ACC112 (cell line): ENCODE measurements at regions not wholly inside any gene's neighbourhood (a gene's known extent, or its start where the extent isn't known, plus 50 kb on each side); places are given as distances from the start of the nearest gene placed in this dataset.

ENCODE experiments used
- H2AFZ ChIP-seq: fragments of 200-600 bp; sonication (generic); one replicate; pipeline ENCODE4 v1.6.0; 2017; ENCODE audit warnings: antibody characterized with exemption, low read length; ENCODE audit not compliant: unreplicated experiment
- H3K27ac ChIP-seq: fragments of 200-600 bp; sonication (generic); 2 replicates; pipeline ENCODE4 v1.5.1; 2014; ENCODE audit warnings: low read depth, mild to moderate bottlenecking, antibody characterized with exemption, low read length, moderate library complexity
- H3K27me3 ChIP-seq: fragments of 200-600 bp; sonication (generic); 2 replicates; pipeline ENCODE4 v1.6.1; 2014; ENCODE audit warnings: mild to moderate bottlenecking, antibody characterized with exemption, low read length, moderate library complexity, mixed read lengths; ENCODE audit not compliant: insufficient read depth
- H3K36me3 ChIP-seq: fragments of 200-600 bp; sonication (generic); 2 replicates; pipeline ENCODE4 v1.6.1; 2016; ENCODE audit warnings: mild to moderate bottlenecking, antibody characterized with exemption, low read length, moderate library complexity, mixed read lengths; ENCODE audit not compliant: insufficient read depth
- H3K4me1 ChIP-seq: fragments of 200-600 bp; sonication (generic); one replicate; pipeline ENCODE4 v1.6.1; 2016; ENCODE audit warnings: low read length, mixed read lengths; ENCODE audit not compliant: insufficient read depth, unreplicated experiment, control insufficient read depth
- H3K4me3 ChIP-seq: fragments of 200-600 bp; sonication (generic); 2 replicates; pipeline ENCODE4 v1.5.1; 2014; ENCODE audit warnings: mild to moderate bottlenecking, low read depth, low read length
- H3K79me2 ChIP-seq: fragments of 200-600 bp; sonication (generic); one replicate; pipeline ENCODE4 v1.6.0; 2016; ENCODE audit warnings: low read length; ENCODE audit not compliant: control insufficient read depth, unreplicated experiment, insufficient read depth

GRCh38 chr10:104574427-104574826 is 66.7 kb upstream of the SORCS3 start:
- no peak overlapping the region for H2AFZ ChIP-seq
- H3K27ac ChIP-seq, result no peak overlapping the region
- H3K79me2 ChIP-seq, result no peaks in the 10 kb centered on the region
- H3K36me3 ChIP-seq, result no peaks in the 10 kb centered on the region
- no peak overlapping the region for H3K4me3 ChIP-seq
- no peaks in the 10 kb centered on the region for H3K4me1 ChIP-seq
- peaks cover under 1% of the 10 kb centered on the region; the same call in 1 of the 2 replicates for H3K27me3 ChIP-seq

GRCh38 chr10:104574838-104575237 is 66.3 kb upstream of the SORCS3 start:
- Histone ChIP-seq H3K36me3 (no peaks in the 10 kb centered on the region), H3K4me3 (no peak overlapping the region), H2AFZ (no peak overlapping the region), H3K79me2 (no peaks in the 10 kb centered on the region), H3K27ac (no peak overlapping the region), H3K4me1 (no peaks in the 10 kb centered on the region), H3K27me3 (peaks cover 3% of the 10 kb centered on the region; the same call in 1 of the 2 replicates)

GRCh38 chr10:104576611-104577010 is 64.5 kb upstream of the SORCS3 start:
- H2AFZ ChIP-seq, result no peak overlapping the region
- H3K79me2 ChIP-seq, result no peaks in the 10 kb centered on the region
- no peak overlapping the region for H3K27ac ChIP-seq
- no peaks in the 10 kb centered on the region for H3K36me3 ChIP-seq
- H3K4me3 ChIP-seq, result no peak overlapping the region
- no peaks in the 10 kb centered on the region for H3K4me1 ChIP-seq
- H3K27me3 ChIP-seq, result peaks cover 10% of the 10 kb centered on the region; the same call in 1 of the 2 replicates

- Histone ChIP-seq H3K27me3 (peaks cover 10% of the 10 kb centered on the region; the same call in 1 of the 2 replicates), H3K4me3 (no peak overlapping the region), H3K79me2 (no peaks in the 10 kb centered on the region), H2AFZ (no peak overlapping the region), H3K27ac (no peak overlapping the region), H3K4me1 (no peaks in the 10 kb centered on the region), H3K36me3 (no peaks in the 10 kb centered on the region)
Observed at GRCh38 chr10:104577163-104577562, 63.9 kb upstream of the SORCS3 start.

- Histone ChIP-seq H2AFZ (no peak overlapping the region), H3K27me3 (peaks cover 10% of the 10 kb centered on the region; the same call in 1 of the 2 replicates), H3K27ac (no peak overlapping the region), H3K79me2 (no peaks in the 10 kb centered on the region), H3K4me3 (no peak overlapping the region), H3K36me3 (no peaks in the 10 kb centered on the region), H3K4me1 (no peaks in the 10 kb centered on the region)
Observed at GRCh38 chr10:104577861-104578521, 63.1 kb upstream of the SORCS3 start.

- Histone ChIP-seq H3K27me3 (peaks cover 10% of the 10 kb centered on the region; the same call in 1 of the 2 replicates), H3K36me3 (no peaks in the 10 kb centered on the region), H3K4me1 (no peaks in the 10 kb centered on the region), H2AFZ (no peak overlapping the region), H3K79me2 (no peaks in the 10 kb centered on the region), H3K4me3 (no peak overlapping the region), H3K27ac (no peak overlapping the region)
Observed at GRCh38 chr10:104578671-104579070, 62.4 kb upstream of the SORCS3 start.

- no peak overlapping the region for H2AFZ ChIP-seq
- no peaks in the 10 kb centered on the region for H3K4me1 ChIP-seq
- H3K27me3 ChIP-seq, result peaks cover 10% of the 10 kb centered on the region; the same call in 1 of the 2 replicates
- no peak overlapping the region for H3K27ac ChIP-seq
- no peak overlapping the region for H3K4me3 ChIP-seq
- H3K36me3 ChIP-seq, result no peaks in the 10 kb centered on the region
- no peaks in the 10 kb centered on the region for H3K79me2 ChIP-seq
Observed at GRCh38 chr10:104579136-104579535, 62.0 kb upstream of the SORCS3 start.

GRCh38 chr10:104580321-104580720 is 60.8 kb upstream of the SORCS3 start:
- H3K27ac ChIP-seq, result no peak overlapping the region
- peak overlapping the region; percentile 52 for H2AFZ ChIP-seq
- H3K4me1 ChIP-seq, result no peaks in the 10 kb centered on the region
- peaks cover 10% of the 10 kb centered on the region; the same call in 1 of the 2 replicates for H3K27me3 ChIP-seq
- peak overlapping the region; percentile 43; the same call in 1 of the 2 replicates for H3K4me3 ChIP-seq
- H3K79me2 ChIP-seq, result no peaks in the 10 kb centered on the region
- H3K36me3 ChIP-seq, result no peaks in the 10 kb centered on the region

GRCh38 chr10:104580774-104581675 is 60.1 kb upstream of the SORCS3 start:
- H3K4me3 ChIP-seq, result peak overlapping the region; percentile 43; the same call in 1 of the 2 replicates
- no peaks in the 10 kb centered on the region for H3K36me3 ChIP-seq
- no peak overlapping the region for H3K27ac ChIP-seq
- no peaks in the 10 kb centered on the region for H3K4me1 ChIP-seq
- peak overlapping the region; percentile 52 for H2AFZ ChIP-seq
- no peaks in the 10 kb centered on the region for H3K79me2 ChIP-seq
- H3K27me3 ChIP-seq, result peaks cover 10% of the 10 kb centered on the region; the same call in 1 of the 2 replicates

- H3K36me3 ChIP-seq, result no peaks in the 10 kb centered on the region
- H2AFZ ChIP-seq, result no peak overlapping the region
- H3K27me3 ChIP-seq, result peaks cover 10% of the 10 kb centered on the region; the same call in 1 of the 2 replicates
- no peaks in the 10 kb centered on the region for H3K4me1 ChIP-seq
- H3K27ac ChIP-seq, result no peak overlapping the region
- no peak overlapping the region for H3K4me3 ChIP-seq
- no peaks in the 10 kb centered on the region for H3K79me2 ChIP-seq
Observed at GRCh38 chr10:104581884-104582601, 59.0 kb upstream of the SORCS3 start.
